ENCODE measurements at regions not wholly inside any gene's neighbourhood (a gene's known extent, or its start where the extent isn't known, plus 50 kb on each side); places are given as distances from the start of the nearest gene placed in this dataset.

DNA sequence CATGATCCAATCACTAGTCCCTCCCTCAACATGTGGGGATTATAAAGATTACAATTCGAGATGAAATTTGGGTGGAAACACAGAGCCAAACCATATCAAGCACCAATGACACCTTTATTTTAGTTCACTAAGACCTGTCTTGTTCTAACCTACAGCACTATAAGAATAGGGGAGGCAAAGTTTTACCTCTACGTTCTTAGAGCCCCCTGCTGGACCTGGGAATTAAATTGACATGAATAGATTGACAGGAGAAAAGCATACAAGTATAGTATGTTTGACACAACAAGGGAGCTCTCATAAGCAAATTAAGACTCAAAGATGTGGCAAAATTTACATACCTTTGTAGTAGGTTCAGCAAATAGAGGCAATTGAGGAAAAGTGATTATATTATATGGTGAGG is 974.4 kb upstream of the ALCAM start:
- TF ChIP-seq POLR2A (IDR thresholded peaks at IDR 0.05): no peak
- TF ChIP-seq, protein P1, sequence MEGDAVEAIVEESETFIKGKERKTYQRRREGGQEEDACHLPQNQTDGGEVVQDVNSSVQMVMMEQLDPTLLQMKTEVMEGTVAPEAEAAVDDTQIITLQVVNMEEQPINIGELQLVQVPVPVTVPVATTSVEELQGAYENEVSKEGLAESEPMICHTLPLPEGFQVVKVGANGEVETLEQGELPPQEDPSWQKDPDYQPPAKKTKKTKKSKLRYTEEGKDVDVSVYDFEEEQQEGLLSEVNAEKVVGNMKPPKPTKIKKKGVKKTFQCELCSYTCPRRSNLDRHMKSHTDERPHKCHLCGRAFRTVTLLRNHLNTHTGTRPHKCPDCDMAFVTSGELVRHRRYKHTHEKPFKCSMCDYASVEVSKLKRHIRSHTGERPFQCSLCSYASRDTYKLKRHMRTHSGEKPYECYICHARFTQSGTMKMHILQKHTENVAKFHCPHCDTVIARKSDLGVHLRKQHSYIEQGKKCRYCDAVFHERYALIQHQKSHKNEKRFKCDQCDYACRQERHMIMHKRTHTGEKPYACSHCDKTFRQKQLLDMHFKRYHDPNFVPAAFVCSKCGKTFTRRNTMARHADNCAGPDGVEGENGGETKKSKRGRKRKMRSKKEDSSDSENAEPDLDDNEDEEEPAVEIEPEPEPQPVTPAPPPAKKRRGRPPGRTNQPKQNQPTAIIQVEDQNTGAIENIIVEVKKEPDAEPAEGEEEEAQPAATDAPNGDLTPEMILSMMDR (IDR thresholded peaks at IDR 0.05): no peak

All from sigmoid colon (tissue), 3 donors.